ENCODE measurements at regions not wholly inside any gene's neighbourhood (a gene's known extent, or its start where the extent isn't known, plus 50 kb on each side); places are given as distances from the start of the nearest gene placed in this dataset.

GRCh38 chr1:96025062-96025461 lies 696.5 kb upstream of the PTBP2 start:
- no peak for DNase-seq

GRCh38 chr1:96028071-96028470 lies 693.5 kb upstream of the PTBP2 start:
- no peak for DNase-seq

- no peak for DNase-seq
Observed at GRCh38 chr1:96030312-96030711, 691.3 kb upstream of the PTBP2 start.

GRCh38 chr1:96034006-96034405 lies 687.6 kb upstream of the PTBP2 start:
- no peak for DNase-seq

GRCh38 chr1:96036763-96037162 lies 684.8 kb upstream of the PTBP2 start:
- no peak for DNase-seq

GRCh38 chr1:96038636-96039035 lies 682.9 kb upstream of the PTBP2 start:
- DNase-seq, result no peak

- no peak for DNase-seq
Observed at GRCh38 chr1:96039910-96040309, 681.7 kb upstream of the PTBP2 start.

- no peak for DNase-seq
Observed at GRCh38 chr1:96041470-96041869, 680.1 kb upstream of the PTBP2 start.

- no peak for DNase-seq
Observed at GRCh38 chr1:96048572-96049212, 672.9 kb upstream of the PTBP2 start.

- no peak for DNase-seq
Observed at GRCh38 chr1:96049759-96050409, 671.7 kb upstream of the PTBP2 start.

GRCh38 chr1:96059276-96059675 lies 662.3 kb upstream of the PTBP2 start:
- DNase-seq, result no peak

GRCh38 chr1:96059736-96060135 lies 661.8 kb upstream of the PTBP2 start:
- DNase-seq, result no peak

- DNase-seq, result no peak
Observed at GRCh38 chr1:96060621-96061020, 661.0 kb upstream of the PTBP2 start.

GRCh38 chr1:96072021-96072420 lies 649.6 kb upstream of the PTBP2 start:
- no peak for DNase-seq

- DNase-seq, result no peak
Observed at GRCh38 chr1:96073100-96073499, 648.5 kb upstream of the PTBP2 start.

GRCh38 chr1:96074422-96074821 lies 647.2 kb upstream of the PTBP2 start:
- no peak for DNase-seq

GRCh38 chr1:96074876-96075577 lies 646.6 kb upstream of the PTBP2 start:
- DNase-seq, result no peak

- DNase-seq, result no peak
Observed at GRCh38 chr1:96075704-96076455, 645.7 kb upstream of the PTBP2 start.

- DNase-seq, result no peak
Observed at GRCh38 chr1:96076589-96076988, 645.0 kb upstream of the PTBP2 start.

- no peak for DNase-seq
Observed at GRCh38 chr1:96079581-96079980, 642.0 kb upstream of the PTBP2 start.

GRCh38 chr1:96080925-96081324 lies 640.7 kb upstream of the PTBP2 start:
- peak; percentile 8 for DNase-seq

GRCh38 chr1:96087719-96088118 lies 633.9 kb upstream of the PTBP2 start:
- DNase-seq, result no peak

GRCh38 chr1:96090134-96090533 lies 631.5 kb upstream of the PTBP2 start:
- no peak for DNase-seq
